ENCODE measurements at regions not wholly inside any gene's neighbourhood (a gene's known extent, or its start where the extent isn't known, plus 50 kb on each side); places are given as distances from the start of the nearest gene placed in this dataset.
"Not testable (repeated sequence)": the region's sequence is repeated elsewhere in the genome, so short reads cannot be mapped to it uniquely, and the experiment has no call there.

GRCh38 chr4:120290553-120290952, 223.9 kb upstream of the MAD2L1 start:
- DNase-seq = no peak

DNA sequence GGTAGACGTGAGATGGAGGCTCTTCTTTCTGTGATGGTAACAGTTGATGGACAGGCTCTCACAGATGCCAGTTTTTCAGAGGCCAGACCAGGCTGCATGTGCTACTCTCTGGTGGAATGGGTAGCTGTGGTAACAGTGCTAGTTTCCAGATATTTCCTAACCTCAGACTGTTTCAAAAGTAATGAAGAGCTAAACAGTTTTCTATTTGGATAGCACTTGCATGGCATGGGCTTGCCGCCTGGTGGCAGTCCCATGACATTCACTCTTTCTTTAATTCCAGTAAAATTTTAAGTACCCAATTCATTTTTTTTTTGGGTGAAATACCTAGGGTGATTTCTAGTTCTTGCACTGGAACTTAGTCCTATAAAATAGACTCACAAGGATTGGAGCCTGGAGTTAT, 220.2 kb upstream of the MAD2L1 start:
- DNase-seq = no peak

DNA sequence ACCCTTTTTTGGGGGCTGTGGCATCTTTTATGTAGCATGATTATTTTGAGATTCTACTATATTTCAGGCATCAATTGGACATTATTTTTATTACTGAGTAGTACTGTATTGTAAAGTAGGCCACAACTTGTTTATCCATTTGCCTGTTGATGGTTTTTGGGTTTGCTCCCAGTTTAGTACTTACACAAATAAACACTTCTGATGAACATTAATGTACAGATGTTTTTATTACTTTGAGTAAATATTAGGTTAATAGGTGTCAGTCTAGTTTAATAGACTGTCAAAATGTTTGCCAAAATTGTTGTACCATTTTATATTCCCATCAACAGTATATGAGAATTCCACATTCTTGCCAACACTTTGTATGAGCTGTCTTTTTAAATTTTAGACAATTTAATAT, 214.9 kb upstream of the MAD2L1 start:
- no peak for DNase-seq

- DNase-seq = no peak
Observed at GRCh38 chr4:120277391-120277790, 210.7 kb upstream of the MAD2L1 start.

DNA sequence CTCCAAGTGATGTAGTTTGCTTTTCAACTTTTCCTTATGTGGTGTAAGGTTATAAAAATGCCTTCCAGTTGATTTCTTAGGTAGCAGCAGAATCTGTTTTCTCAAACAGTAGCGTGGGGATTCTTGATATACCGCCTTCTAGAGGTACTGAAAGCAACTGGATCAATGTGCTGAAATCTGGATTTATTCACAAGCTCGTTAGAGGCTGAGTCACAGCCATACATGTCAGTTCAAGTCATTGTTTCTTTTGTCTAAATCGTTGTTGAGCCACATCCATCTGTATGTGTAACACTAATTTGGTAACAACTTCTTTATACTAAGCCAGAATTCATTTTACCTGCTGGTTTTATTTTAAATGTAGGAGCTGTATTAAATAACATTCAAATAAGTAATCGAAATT, 200.0 kb upstream of the MAD2L1 start:
- peak; percentile 8 for DNase-seq

- no peak for DNase-seq
Observed at GRCh38 chr4:120263618-120264017, 197.0 kb upstream of the MAD2L1 start.

GRCh38 chr4:120261117-120261516, 194.5 kb upstream of the MAD2L1 start:
- DNase-seq = no peak

- DNase-seq = peak; percentile 6
Observed at GRCh38 chr4:120256112-120256775, 189.6 kb upstream of the MAD2L1 start.

- peak; percentile 2 for DNase-seq
Observed at GRCh38 chr4:120238277-120238973, 171.8 kb upstream of the MAD2L1 start.

- no peak for DNase-seq
Observed at GRCh38 chr4:120236873-120237272, 170.2 kb upstream of the MAD2L1 start.

- no peak for DNase-seq
Observed at GRCh38 chr4:120232050-120232449, 165.4 kb upstream of the MAD2L1 start.

- DNase-seq = no peak
Observed at GRCh38 chr4:120228086-120228485, 161.4 kb upstream of the MAD2L1 start.

DNA sequence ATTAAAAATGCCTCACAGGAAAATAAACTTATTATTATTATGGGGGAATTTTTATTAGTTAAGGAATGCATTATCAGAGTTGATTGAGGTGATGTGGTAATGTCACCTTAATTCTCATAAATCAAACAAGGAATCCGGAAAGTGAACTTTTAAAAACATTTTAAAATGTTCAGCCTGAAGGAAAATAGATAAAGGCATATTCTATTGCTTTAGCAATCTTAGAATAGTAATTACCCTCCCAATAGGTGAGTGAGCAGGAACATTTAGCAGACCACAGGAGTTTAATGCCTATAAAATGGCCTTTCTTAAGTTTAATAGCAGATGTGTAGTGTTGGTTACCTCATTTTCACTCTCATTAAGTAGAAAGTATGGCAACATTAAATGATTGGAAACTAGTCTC, 160.9 kb upstream of the MAD2L1 start:
- DNase-seq = no peak

GRCh38 chr4:120225527-120225926, 158.9 kb upstream of the MAD2L1 start:
- DNase-seq = no peak

- no peak for DNase-seq
Observed at GRCh38 chr4:120218981-120219380, 152.3 kb upstream of the MAD2L1 start.

DNA sequence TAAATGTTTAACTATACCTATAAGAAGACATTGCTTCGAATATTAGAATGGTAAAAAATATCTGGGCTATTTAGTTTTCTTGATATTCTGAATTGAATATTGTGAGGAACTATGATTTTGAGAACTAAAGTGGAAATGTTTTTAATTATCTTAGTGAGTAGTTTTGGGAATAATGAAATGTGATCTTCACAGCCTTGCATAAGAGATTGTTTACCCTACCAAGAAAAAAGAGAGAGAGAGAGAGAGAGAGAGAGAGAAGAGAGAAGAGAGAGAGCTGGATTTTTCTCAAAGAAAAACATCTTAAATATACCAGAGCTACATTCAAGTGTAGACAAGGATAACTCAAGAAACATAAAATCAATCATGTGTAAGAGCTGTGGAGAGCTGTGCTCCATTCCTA, 148.7 kb upstream of the MAD2L1 start:
- no peak for DNase-seq

GRCh38 chr4:120211408-120212015, 144.9 kb upstream of the MAD2L1 start:
- DNase-seq = no peak

- DNase-seq = no peak
Observed at GRCh38 chr4:120209706-120210105, 143.1 kb upstream of the MAD2L1 start.

DNA sequence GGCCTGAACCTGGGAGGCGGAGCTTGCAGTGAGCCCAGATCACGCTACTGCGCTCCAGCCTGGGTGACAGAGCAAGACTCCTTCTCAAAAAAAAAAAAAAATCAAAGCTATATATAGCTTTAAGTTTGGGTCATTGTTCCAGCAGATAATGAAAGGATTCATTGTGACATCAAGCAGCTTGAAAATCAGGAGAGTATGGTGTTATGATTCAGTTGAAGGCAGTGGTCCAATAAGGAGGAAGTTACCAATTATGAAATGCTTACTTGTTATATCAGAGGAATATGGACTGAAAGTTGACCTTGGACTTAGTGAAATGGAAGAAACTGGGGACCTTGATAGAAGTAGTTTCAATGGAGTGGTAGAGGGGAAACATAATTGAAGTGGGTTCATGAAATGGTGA, 140.4 kb upstream of the MAD2L1 start:
- DNase-seq = no peak

- no peak for DNase-seq
Observed at GRCh38 chr4:120202222-120202621, 135.6 kb upstream of the MAD2L1 start.

DNA sequence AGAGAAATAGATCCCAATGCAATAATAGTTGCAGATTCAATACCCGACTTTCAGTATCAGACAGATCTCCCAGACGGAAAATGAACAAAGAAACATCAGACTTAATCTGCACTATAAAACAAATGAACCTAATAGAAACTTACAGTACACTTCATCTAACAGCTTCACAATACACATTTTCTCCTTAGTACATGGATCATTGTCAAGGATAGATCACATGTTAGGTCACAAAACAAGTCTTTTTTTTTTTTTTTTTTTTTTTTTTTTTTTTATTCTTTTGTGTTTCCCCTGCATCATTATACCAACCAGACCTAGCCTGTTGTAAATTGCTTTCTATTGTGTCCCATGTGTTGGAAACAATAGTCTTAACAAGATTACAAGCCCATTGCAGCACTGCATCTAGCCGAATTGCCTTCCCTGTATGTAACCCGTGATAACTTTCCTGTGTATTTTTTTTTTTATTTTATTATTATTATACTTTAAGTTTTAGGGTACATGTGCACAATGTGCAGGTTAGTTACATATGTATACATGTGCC, 134.0 kb upstream of the MAD2L1 start:
- DNase-seq = not testable (repeated sequence)

DNA sequence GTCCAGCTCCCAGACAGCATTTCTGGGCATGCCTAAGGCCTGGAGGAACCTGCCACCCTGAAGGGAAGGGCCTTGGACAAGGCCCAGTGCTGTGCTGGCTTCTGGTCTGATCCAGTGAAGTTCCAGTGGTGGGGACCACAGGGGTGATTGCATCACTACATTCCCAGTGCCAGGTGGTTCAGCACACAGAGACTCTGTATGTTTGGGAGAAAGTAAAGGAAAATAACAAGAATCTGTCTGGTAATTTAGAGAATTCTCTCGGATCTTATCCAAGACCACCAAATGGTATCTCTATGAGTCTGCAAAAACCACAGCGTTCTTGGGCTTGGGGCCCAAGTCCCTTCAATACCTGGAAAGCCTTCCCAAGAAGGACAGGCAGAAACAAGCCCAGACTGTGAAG, 131.8 kb upstream of the MAD2L1 start:
- no peak for DNase-seq

DNA sequence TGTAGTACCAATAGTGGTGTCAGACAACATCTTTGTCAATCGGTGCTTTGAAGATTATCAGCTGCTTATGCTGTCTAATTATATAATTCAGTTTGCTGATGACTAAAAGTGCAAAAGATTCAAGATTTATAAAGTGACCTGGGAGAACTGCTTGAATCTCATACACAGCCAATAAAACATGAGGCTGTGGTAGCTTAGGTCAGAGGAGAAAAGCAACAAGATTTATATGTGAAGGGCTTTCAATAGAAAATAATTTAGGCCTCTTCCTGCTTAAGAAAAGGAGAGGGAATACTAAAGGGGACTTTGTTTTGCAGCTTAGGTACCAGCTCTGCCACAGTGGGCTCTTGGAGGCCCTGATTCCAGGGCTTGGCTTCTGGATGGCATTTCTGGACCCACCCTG, 111.0 kb upstream of the MAD2L1 start:
- no peak for DNase-seq

GRCh38 chr4:120175272-120175671, 108.6 kb upstream of the MAD2L1 start:
- no peak for DNase-seq

All from NCI-H82 (cell line).